ENCODE measurements at regions not wholly inside any gene's neighbourhood (a gene's known extent, or its start where the extent isn't known, plus 50 kb on each side); places are given as distances from the start of the nearest gene placed in this dataset.

DNA sequence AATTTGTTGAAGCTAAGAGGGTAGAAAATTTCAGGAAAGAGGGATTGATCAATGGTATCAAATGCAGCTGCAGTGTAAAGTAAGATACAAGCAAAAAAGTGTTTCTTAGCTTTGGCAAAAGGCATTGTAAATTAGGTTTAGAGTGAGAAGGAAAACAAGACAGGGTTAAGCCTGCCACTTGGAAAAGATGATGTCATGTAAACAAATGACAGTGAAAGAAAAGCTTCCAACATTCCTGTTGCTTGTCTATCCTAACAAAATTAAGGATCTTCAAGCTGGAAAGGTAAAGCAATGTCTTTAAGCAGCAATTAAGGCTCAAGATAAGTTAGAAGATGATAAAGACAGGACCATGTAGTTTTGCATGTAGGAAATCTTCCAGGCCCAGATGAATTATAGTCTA is 139.1 kb upstream of the PPP2R2B start:
- no peaks in the 10 kb centered on the region for H3K36me3 ChIP-seq (ENCODE audit: insufficient read depth, low read length)
- H3K4me1 ChIP-seq (ENCODE audit: insufficient read depth, low read length, severe bottlenecking), result no peaks in the 10 kb centered on the region
- no peak overlapping the region for H3K9ac ChIP-seq (ENCODE audit: low read length)
- no peaks in the 10 kb centered on the region for H3K27me3 ChIP-seq (ENCODE audit: insufficient read depth, low read length)
- H3K9me3 ChIP-seq (ENCODE audit: low read length), result no peaks in the 10 kb centered on the region
- H3F3A ChIP-seq (ENCODE audit: insufficient read depth, low read length), result no peaks in the 10 kb centered on the region
- TF ChIP-seq, protein P1, sequence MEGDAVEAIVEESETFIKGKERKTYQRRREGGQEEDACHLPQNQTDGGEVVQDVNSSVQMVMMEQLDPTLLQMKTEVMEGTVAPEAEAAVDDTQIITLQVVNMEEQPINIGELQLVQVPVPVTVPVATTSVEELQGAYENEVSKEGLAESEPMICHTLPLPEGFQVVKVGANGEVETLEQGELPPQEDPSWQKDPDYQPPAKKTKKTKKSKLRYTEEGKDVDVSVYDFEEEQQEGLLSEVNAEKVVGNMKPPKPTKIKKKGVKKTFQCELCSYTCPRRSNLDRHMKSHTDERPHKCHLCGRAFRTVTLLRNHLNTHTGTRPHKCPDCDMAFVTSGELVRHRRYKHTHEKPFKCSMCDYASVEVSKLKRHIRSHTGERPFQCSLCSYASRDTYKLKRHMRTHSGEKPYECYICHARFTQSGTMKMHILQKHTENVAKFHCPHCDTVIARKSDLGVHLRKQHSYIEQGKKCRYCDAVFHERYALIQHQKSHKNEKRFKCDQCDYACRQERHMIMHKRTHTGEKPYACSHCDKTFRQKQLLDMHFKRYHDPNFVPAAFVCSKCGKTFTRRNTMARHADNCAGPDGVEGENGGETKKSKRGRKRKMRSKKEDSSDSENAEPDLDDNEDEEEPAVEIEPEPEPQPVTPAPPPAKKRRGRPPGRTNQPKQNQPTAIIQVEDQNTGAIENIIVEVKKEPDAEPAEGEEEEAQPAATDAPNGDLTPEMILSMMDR (IDR thresholded peaks at IDR 0.05; ENCODE audit: low read length), result no peak
- TF ChIP-seq EZH2 (IDR thresholded peaks at IDR 0.05; ENCODE audit: borderline replicate concordance, low read length), result no peak
- no peak overlapping the region for H3K4me2 ChIP-seq (ENCODE audit: low read length)
- H4K20me1 ChIP-seq (ENCODE audit: insufficient read depth, low read length), result no peaks in the 10 kb centered on the region
- no peaks in the 10 kb centered on the region for H3K79me2 ChIP-seq (ENCODE audit: insufficient read depth, low read length)
- H3K9me2 ChIP-seq (ENCODE audit: low read depth, low read length), result no peaks in the 10 kb centered on the region
- no peak overlapping the region for H3K4me3 ChIP-seq (ENCODE audit: low read depth, low read length, poor library complexity, severe bottlenecking)
- H3K27ac ChIP-seq (ENCODE audit: low read depth, low read length, poor library complexity, severe bottlenecking), result no peak overlapping the region
- no peak overlapping the region for H2AFZ ChIP-seq (ENCODE audit: low read length)

DNA sequence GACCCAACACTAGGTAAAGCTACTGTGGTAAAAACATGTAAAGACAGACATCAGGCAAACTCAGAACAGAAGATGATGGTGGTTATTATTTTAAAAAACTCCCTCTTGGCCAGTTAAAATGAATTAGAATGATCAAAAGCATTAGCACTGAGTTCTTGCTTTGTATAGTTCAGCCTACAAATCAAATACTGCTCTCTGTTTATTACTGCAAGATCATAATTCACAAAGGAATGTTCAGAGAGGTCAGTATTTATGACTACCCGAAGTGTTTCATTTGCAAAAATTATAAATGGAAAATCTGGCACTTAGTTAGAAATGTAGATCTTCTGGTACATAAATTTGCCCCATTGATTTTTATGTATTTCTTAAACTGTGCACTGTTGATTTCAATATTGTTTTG is 140.3 kb upstream of the PPP2R2B start:
- H3F3A ChIP-seq (ENCODE audit: insufficient read depth, low read length), result no peaks in the 10 kb centered on the region
- H3K79me2 ChIP-seq (ENCODE audit: insufficient read depth, low read length), result no peaks in the 10 kb centered on the region
- H3K4me1 ChIP-seq (ENCODE audit: insufficient read depth, low read length, severe bottlenecking), result no peaks in the 10 kb centered on the region
- H3K36me3 ChIP-seq (ENCODE audit: insufficient read depth, low read length), result no peaks in the 10 kb centered on the region
- H3K27me3 ChIP-seq (ENCODE audit: insufficient read depth, low read length), result no peaks in the 10 kb centered on the region
- H3K9ac ChIP-seq (ENCODE audit: low read length), result no peak overlapping the region
- H4K20me1 ChIP-seq (ENCODE audit: insufficient read depth, low read length), result no peaks in the 10 kb centered on the region
- H3K27ac ChIP-seq (ENCODE audit: low read depth, low read length, poor library complexity, severe bottlenecking), result no peak overlapping the region
- no peaks in the 10 kb centered on the region for H3K9me2 ChIP-seq (ENCODE audit: low read depth, low read length)
- TF ChIP-seq EZH2 (IDR thresholded peaks at IDR 0.05; ENCODE audit: borderline replicate concordance, low read length), result no peak
- TF ChIP-seq, protein P1 (IDR thresholded peaks at IDR 0.05; ENCODE audit: low read length), result no peak
- no peak overlapping the region for H3K4me2 ChIP-seq (ENCODE audit: low read length)
- H2AFZ ChIP-seq (ENCODE audit: low read length), result no peak overlapping the region
- H3K4me3 ChIP-seq (ENCODE audit: low read depth, low read length, poor library complexity, severe bottlenecking), result no peak overlapping the region
- H3K9me3 ChIP-seq (ENCODE audit: low read length), result no peaks in the 10 kb centered on the region

DNA sequence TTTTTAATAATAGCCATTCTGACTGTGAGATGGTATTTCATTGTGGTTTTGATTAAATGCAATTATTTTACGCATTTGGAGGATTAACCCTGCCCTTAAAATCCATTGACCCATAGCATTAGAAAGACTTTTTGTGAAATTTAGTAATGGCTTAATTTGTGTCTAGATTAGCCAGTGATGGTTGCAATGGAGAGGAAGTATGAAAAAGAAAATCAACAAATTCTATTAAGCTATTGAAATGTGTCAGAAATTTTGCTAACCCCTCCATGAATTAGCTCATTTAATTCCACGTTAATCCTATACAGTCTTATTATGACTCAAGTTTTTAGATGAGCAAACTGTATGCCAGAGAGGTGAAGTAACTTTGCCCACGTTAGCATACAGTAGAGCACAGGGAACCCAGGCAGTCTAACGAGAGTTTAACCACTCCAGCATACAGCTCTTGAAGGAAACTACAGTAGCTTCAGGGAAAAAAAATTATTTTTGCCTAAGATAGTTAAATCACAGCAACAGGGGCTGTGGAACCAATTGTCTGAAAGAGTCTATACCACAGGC is 158.2 kb upstream of the PPP2R2B start:
- Histone ChIP-seq H3K36me3 (ENCODE audit: insufficient read depth, low read length) (no peaks in the 10 kb centered on the region), H3K9me2 (ENCODE audit: low read depth, low read length) (no peaks in the 10 kb centered on the region), H3K4me1 (ENCODE audit: insufficient read depth, low read length, severe bottlenecking) (no peaks in the 10 kb centered on the region), H3K79me2 (ENCODE audit: insufficient read depth, low read length) (no peaks in the 10 kb centered on the region), H3F3A (ENCODE audit: insufficient read depth, low read length) (no peaks in the 10 kb centered on the region), H3K27me3 (ENCODE audit: insufficient read depth, low read length) (no peaks in the 10 kb centered on the region), H2AFZ (ENCODE audit: low read length) (no peak overlapping the region), H3K27ac (ENCODE audit: low read depth, low read length, poor library complexity, severe bottlenecking) (no peak overlapping the region), H4K20me1 (ENCODE audit: insufficient read depth, low read length) (no peaks in the 10 kb centered on the region), H3K9ac (ENCODE audit: low read length) (no peak overlapping the region), H3K9me3 (ENCODE audit: low read length) (no peaks in the 10 kb centered on the region), H3K4me2 (ENCODE audit: low read length) (no peak overlapping the region), H3K4me3 (ENCODE audit: low read depth, low read length, poor library complexity, severe bottlenecking) (no peak overlapping the region)
- TF ChIP-seq EZH2 (IDR thresholded peaks at IDR 0.05; ENCODE audit: borderline replicate concordance, low read length), result no peak
- TF ChIP-seq, protein P1 (IDR thresholded peaks at IDR 0.05; ENCODE audit: low read length), result no peak

All from OCI-LY1 (cell line).